Mammary epithelial cell (primary cell): ENCODE measurements at regions not wholly inside any gene's neighbourhood (a gene's known extent, or its start where the extent isn't known, plus 50 kb on each side); places are given as distances from the start of the nearest gene placed in this dataset.

Experiments used
- CTCF ChIP-seq, 2 donors: IDR thresholded peaks in 1 of 2; conservative IDR thresholded peaks in 1 of 2; 2 replicates each; pipeline ENCODE4 v1.5.1; 2011 to 2012; ENCODE audit warnings: inconsistent platforms in 2 of 2, low read length in 2 of 2, mild to moderate bottlenecking in 2 of 2, control low read depth in 1 of 2, low read depth in 1 of 2; ENCODE audit not compliant: insufficient read depth in 1 of 2; ENCODE audit errors: extremely low read depth in 1 of 2
- EZH2 ChIP-seq: IDR thresholded peaks from 2 replicates; pipeline ENCODE4 v1.6.1; 2012; ENCODE audit warnings: low read length, inconsistent platforms, borderline replicate concordance

GRCh38 chr14:26887847-26888246 lies 290.0 kb upstream of the NOVA1 start:
- TF ChIP-seq EZH2 (no peak), CTCF (conservative IDR thresholded peaks at IDR 0.05 in 1 of 2, IDR thresholded peaks at IDR 0.05 in 1 of 2; ENCODE audit: extremely low read depth in 1 of 2, insufficient read depth in 1 of 2, low read depth in 1 of 2, low read length in 2 of 2) (no peak)
